GM21825 (cell line): ENCODE measurements at regions not wholly inside any gene's neighbourhood (a gene's known extent, or its start where the extent isn't known, plus 50 kb on each side); places are given as distances from the start of the nearest gene placed in this dataset.
"Not testable (repeated sequence)": the region's sequence is repeated elsewhere in the genome, so short reads cannot be mapped to it uniquely, and the experiment has no call there.

ENCODE experiments used
- ATAC-seq: cut with Tn5 transposase; IDR thresholded peaks from one replicate; pipeline ENCODE4 v1.9.1; 2021; ENCODE audit warnings: mild to moderate bottlenecking, moderate library complexity; ENCODE audit not compliant: unreplicated experiment

- no peak for ATAC-seq
Observed at GRCh38 chr2:407630-408029, 119.7 kb upstream of the ALKAL2 start.

- ATAC-seq, result no peak
Observed at GRCh38 chr2:406876-407275, 119.0 kb upstream of the ALKAL2 start.

- ATAC-seq, result no peak
Observed at GRCh38 chr2:406231-406630, 118.3 kb upstream of the ALKAL2 start.

GRCh38 chr2:404581-404980, 116.7 kb upstream of the ALKAL2 start:
- no peak for ATAC-seq

GRCh38 chr2:403682-404081, 115.8 kb upstream of the ALKAL2 start:
- no peak for ATAC-seq

GRCh38 chr2:402721-403120, 114.8 kb upstream of the ALKAL2 start:
- ATAC-seq, result no peak

GRCh38 chr2:402206-402605, 114.3 kb upstream of the ALKAL2 start:
- ATAC-seq, result no peak

GRCh38 chr2:401019-401679, 113.3 kb upstream of the ALKAL2 start:
- no peak for ATAC-seq

GRCh38 chr2:397926-398325, 110.0 kb upstream of the ALKAL2 start:
- no peak for ATAC-seq

- no peak for ATAC-seq
Observed at GRCh38 chr2:397521-397920, 109.6 kb upstream of the ALKAL2 start.

- ATAC-seq, result no peak
Observed at GRCh38 chr2:396903-397302, 109.0 kb upstream of the ALKAL2 start.

GRCh38 chr2:395886-396285, 108.0 kb upstream of the ALKAL2 start:
- ATAC-seq, result no peak

- ATAC-seq, result peak; percentile 80
Observed at GRCh38 chr2:393711-394696, 106.1 kb upstream of the ALKAL2 start.

- ATAC-seq, result no peak
Observed at GRCh38 chr2:392926-393280, 105.0 kb upstream of the ALKAL2 start.

- ATAC-seq, result no peak
Observed at GRCh38 chr2:392181-392925, 104.5 kb upstream of the ALKAL2 start.

- no peak for ATAC-seq
Observed at GRCh38 chr2:391696-392095, 103.8 kb upstream of the ALKAL2 start.

GRCh38 chr2:390959-391358, 103.1 kb upstream of the ALKAL2 start:
- ATAC-seq, result no peak

- ATAC-seq, result not testable (repeated sequence)
Observed at GRCh38 chr2:389985-390384, 102.1 kb upstream of the ALKAL2 start.

GRCh38 chr2:388752-389151, 100.9 kb upstream of the ALKAL2 start:
- ATAC-seq, result not testable (repeated sequence)

- no peak for ATAC-seq
Observed at GRCh38 chr2:387980-388421, 100.1 kb upstream of the ALKAL2 start.

- ATAC-seq, result no peak
Observed at GRCh38 chr2:386406-387103, 98.7 kb upstream of the ALKAL2 start.
